CD4-positive, alpha-beta T cell treated with Interleukin-21 for 1 hour (primary cell): ENCODE measurements at regions not wholly inside any gene's neighbourhood (a gene's known extent, or its start where the extent isn't known, plus 50 kb on each side); places are given as distances from the start of the nearest gene placed in this dataset.

Source experiments
- DNase-seq: peaks from one replicate; pipeline ENCODE4 v3.0.0-alpha.2; 2020

DNA sequence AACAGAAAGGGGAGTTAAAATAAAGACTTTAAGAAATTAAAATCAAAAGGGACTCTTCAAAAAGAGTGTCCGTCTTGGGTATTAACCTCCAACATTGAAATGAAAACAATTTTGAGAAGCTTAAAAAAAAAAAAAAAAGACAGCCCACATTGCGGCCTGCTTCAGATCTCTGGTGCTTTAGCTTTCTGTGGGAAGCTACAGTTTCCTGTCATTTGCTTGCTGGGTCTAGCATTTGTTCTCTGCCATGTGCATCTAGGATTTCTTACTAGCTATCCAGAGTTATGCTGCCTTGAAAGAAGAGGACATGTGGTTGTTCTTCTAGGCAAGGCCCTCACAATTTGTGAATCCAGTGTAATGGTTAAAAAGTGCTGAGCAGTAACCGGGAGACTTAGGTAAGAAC lies 375.3 kb downstream of the SLC4A3 start:
- no peak for DNase-seq

DNA sequence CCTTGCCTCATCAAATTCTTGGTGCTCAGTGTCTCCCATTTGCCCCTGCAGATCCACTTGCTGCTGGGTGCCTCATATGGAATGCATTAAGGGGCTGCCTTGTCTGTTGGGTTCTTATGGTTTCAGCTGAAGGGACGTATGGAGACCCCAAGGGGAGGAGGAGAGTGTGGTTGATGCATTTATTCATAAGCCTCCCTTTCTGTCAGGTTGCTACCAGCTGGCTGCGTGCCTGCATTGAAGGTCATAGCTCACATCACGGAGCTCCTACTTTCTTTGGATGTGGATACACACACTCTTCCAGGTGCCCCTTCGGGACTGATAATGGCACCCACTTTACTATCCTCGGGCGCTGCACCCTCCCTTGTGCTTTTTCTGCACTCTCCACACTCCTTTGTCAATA lies 377.9 kb downstream of the SLC4A3 start:
- DNase-seq = no peak

DNA sequence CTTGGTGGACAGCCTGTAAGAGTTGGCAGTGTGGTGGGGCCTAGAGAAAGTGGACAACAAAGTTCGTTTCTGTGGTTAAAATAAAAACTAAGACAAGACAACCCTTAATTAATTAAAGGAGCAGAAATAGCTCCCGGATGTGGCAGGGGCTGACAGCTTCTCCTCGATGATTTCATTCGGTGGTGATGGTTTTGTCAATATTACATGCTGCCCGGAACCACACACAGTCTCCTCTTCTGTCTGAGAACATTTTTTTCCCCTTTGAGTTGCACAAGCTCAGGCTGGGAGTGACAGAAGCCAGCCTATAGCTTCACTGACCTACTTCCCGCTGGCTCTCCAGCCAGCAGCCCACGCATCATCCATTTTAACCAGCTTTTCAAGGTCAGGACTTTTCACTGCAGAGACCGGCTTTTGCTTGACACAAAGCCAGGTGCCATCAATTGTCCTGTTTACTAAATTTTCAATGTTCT lies 378.8 kb downstream of the SLC4A3 start:
- no peak for DNase-seq

DNA sequence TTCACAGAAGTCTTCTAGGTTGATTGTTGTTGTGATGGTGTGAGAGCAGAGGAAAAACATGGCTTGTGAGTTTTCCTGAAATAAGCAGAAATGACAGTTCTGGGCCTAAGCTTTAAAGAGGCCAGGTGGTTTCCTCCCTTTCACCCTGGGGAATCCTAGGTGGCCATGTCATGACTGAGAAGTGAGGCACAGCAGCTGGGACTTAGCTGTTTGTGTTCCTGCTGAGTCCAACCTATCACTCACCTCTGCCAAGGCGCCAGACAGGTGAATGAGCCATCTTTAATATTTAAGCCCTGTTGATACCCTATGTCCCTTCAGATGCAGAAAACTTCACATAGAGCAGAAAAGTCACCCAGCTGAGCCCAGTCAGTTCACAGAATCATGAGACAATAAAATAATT lies 384.4 kb downstream of the SLC4A3 start:
- DNase-seq = no peak

DNA sequence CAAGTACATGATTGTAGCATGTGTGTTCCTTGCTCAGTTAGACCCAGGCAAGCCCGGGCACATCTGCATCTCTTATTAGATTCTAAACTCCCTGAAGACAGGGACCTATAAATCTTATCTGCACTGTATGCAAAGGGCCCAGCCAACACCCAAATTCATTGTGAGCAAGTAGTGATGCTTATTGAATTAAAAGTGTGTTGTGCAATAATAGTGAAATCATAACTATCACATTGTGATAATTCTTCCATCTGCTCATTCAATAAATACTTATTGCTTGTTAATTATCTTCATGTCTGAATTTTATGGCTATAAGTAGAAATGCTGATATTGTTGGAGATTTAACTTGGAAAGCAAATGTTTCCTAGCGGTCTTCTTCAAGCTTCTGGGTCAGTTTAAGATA lies 387.5 kb downstream of the SLC4A3 start:
- DNase-seq = no peak

DNA sequence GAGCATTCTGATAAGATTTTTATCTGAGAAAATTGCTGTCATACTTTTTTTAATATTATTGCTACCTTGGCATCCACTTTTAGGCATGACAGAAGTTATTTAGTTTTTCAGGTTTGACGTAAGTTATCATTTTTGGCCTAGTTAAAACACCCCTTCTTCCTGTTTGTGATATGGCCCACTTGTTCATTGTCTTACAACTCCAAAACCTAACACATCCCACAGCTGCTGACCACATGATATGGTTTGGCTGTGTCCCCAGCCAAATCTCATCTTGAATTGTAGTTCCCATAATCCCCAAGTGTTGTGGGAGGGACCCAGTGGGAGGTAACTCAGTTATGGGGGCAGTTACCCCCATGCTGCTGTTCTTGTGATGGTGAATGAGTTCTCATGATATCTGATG lies 388.1 kb downstream of the SLC4A3 start:
- DNase-seq = no peak

DNA sequence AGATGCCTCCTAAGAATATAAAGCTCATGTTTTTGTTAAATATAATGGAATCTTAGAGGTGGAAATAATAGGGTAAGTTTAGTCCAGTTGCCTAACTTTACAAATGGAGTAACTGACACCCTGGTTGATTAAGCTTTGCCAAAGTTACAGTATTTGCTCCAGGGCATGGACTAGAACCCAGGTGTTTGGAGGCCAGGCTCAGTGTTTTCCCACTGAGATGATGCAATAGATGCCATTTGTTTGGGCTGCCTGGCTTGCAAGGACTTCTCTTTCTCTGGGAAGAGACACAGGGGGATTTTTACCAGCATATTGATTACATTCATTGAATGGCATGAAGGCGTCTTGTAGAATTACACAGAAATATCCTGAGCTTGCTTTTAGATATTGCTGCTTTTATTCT lies 397.8 kb downstream of the SLC4A3 start:
- no peak for DNase-seq

DNA sequence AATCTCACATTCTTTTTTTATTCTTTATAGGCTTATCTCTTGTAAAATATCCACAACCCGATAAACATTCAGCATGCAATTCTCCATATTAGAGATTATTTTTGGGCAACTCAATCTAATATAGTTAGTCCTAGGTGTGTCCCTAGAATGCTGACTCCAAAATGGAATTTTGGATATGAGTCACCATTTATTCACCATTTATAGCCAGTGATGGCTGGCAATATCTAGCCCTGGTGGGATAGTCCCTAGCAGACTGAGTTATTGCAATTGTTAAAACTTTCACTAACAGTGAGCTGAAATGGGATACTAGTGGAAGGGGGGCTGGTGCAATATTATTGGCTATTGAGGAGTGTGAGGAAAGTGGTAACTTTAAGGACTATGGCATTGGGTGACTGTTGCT lies 401.6 kb downstream of the SLC4A3 start:
- no peak for DNase-seq

DNA sequence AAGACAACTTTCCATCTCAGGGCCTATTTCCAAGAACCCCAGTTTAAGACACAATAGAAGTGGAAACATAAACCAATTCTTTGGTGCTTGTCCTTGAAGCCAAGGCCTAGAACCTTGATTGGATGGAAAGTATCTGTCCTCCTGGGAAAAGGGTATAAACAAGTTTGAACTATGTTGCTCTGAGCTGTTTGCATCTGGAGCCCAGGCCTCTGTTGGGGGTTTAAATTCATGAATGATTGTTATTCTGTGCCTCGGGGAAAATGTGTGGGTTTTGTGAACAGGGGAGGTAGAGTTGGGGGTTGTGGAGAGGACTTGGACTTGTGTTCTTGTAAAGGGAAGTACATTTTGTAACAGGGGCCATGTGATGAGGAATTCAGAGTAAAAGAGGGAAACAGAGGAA lies 406.1 kb downstream of the SLC4A3 start:
- DNase-seq = no peak

DNA sequence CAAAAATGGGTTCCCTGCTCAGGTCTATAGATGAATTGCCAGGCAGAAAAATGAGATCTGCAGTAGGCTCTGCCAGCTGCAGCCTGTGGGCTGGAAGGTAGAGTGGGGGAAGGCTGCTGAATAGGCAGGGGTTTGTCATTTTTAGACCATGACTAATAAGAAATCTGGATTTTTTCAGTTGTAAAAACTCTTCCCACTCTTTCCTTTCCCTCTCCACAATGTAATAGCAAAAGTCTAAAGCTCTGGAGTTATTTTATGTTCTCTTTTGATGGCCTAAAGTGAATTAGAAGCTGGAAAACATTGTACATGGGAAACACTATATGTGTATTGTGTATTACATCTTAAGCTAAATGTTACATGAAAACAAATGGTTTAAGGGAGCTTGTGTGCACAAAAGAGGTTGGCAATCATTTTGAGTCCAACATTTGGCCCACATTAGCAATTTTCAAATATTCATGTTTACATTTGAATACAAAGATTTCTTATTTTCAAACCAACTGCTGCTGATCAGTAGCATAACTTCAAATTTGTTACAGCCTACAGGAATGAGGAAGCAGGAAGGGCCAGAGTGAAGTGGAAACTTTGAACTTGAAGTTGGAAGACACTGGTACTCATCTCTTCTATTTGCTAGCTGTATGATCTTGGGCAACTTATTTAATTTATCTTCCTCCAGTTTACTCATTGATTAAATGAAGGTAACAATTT lies 407.1 kb downstream of the SLC4A3 start:
- no peak for DNase-seq

DNA sequence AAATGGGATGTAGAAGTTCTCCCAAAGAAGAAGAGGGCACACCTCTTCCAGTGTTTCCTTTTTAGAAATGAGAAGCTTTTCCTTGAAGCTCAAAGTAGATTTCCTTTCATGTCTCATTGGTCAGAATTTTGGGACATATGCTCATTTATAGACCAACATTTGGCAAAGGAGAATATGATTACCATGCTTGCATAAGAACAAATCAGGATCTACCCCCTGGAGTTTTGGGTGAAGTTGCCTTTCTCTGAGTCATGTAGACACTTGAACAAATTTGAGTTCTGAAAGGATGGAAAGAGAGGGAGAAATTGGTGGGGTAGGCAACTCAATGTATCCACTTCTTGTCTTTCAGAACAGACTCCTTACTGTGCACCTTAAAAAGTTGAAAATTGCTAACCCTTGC lies 409.0 kb downstream of the SLC4A3 start:
- no peak for DNase-seq

DNA sequence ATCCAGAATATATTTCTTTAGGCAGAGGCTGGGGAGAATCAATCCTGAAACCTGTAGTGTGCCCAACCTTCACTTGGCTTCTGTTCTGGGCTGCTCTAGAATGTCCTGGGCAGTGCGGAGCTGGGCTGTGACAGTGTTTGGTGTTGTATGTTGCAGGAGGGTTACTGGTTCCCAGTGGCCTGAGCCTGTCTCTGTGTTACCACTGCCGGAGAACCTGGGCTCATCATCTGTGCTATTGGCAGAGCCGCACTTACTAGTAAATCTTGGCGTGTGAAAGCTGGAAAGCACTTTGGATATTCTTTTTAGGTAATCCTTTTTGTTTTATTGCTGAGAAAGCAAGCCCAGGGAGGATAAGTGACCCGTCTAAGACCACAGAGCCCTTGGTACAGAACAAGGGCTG lies 412.9 kb downstream of the SLC4A3 start:
- DNase-seq = no peak

DNA sequence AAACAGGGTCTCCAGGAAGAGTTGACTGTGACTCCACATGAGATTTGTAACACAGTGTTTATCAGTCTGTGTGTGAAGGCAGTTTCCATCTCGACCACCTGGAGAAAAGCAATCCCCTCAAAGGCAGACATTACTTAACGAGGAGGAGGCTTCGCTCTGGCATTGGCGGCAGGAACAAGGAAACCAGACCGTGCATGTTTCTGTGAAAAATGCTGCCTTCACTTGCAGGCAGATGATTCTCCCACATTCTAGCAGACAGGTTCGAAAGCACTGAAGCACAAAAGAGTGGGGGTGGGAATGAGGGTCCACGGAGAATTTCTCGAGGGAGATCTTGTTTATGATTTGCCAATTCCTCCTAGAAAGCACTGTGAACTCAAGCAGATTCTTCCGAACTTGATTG lies 414.0 kb downstream of the SLC4A3 start:
- DNase-seq = no peak

DNA sequence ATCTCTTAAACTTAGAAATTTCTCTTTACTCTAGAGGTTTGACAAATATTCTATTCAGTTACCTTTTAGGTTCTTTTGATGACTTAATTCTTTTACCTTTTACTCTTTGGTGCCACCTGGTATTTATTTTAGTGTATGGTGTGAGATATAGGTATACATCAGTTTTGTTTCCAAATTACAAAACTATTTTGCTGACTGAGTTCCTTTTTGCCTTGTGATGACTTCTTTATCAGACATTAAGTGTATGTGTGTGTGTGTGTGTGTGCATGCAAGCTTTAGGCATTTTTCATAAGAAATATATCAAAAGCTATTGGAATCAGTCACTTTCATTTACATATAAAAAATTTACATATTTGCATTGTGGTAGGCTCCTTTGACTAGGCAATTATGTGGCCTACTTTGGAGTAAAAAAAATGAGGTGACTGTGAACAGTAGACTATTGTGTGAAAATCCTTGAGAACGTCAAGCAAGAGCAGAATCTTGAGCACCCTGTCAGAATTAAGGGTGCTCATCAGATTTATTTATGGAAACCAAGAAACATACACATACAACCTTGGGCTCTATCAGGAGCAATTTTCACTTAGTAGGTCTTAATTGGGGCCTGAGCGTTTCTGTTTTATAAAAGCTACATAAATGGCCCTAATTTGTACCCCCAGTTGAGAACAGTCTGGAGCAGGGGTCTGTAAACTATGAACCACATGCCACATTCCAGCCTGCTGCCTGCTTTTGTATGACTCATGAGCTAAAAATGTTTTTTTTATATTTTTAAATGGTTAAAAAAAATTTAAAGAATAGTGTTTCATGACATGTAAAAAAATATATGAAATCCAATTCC lies 415.9 kb downstream of the SLC4A3 start:
- no peak for DNase-seq

DNA sequence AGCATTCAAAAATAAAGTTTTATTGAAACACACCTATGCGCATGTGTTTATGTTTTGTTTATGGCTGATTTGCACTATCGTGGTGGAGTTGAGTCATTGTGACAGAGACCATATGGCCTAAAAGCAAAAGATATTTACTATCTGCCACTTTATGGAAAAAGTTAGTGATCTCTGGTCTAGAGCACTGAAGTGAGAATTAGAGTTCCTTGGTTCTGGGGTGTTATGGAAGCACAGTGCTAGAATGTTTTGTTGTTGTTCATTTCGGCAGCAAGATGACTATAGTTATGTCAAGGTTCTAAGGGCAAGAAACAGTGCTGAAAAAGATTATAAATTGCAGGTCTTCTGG lies 416.5 kb downstream of the SLC4A3 start:
- no peak for DNase-seq

DNA sequence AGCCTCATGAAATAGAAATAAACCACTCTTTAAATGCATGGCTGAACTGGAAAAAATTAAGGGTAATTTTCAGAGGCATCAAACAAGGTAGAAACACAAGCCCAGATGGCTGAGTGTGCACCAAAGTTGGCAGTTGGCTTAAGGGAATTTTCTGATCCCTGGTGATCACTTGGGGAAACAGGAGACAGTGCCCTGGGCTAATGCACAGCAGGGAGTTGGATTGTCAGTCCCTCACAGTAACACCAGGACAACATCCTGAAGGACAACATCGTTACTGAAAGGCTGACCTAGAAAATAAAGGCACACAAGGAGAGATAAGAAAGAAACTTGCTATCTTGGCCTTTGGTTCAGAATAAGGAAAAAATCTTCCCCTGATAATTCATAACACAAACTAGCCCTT lies 417.0 kb downstream of the SLC4A3 start:
- no peak for DNase-seq

DNA sequence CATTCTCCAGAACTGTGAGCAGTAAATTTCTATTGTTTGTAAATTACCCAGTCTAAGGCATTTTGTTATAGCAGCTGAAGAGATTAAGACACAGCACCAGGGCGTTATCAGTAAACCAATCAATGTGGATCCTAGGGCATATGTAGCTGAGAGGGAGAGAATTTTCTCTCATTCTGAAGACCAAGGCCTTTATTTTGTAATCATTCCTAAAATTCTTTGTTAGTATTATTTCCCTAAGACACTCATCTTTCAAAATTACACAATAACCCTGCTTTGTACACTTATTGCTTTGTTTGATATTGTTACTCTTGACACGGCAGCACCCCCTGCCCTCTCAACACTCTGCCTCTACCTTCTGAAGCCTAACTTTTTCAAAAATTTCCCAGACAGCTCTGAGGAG lies 419.1 kb downstream of the SLC4A3 start:
- no peak for DNase-seq

DNA sequence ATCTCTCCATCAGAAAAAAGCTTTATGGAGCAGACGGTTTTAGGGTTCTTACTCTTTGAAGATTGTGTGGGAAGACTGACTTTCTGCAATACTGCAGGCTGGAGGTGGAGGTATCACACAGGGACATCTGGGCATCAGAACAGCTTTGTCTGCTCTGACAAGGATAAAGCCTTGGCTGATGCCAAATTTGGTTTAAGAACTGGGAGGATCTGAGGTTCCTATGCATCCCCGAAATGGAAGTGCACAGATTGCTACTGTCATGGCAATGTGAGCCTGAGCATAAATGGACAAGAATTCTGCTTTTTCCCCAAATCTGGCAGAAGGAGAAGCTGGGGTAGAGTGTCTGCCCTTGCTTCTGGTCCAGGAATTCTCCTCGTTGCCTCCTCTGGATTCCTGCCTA lies 424.3 kb downstream of the SLC4A3 start:
- DNase-seq = no peak

DNA sequence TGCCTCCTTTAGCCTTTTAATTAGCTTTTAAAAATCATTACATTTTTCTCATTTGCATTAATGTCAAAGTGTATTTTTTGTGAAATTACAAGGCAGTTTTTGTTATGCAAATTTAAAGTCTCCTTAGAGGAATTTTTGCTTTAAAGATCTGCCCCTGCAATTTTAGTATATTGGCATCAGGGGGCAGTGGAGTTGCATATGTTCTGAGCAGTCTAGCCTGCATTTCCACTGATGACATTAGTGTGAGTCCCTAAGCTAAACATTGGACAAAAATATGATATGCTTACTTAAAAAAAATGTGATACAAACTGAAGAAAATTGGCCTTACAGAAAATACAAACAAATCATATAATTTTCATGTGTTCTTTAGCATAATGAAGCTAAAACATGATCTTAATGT lies 426.5 kb downstream of the SLC4A3 start:
- no peak for DNase-seq

DNA sequence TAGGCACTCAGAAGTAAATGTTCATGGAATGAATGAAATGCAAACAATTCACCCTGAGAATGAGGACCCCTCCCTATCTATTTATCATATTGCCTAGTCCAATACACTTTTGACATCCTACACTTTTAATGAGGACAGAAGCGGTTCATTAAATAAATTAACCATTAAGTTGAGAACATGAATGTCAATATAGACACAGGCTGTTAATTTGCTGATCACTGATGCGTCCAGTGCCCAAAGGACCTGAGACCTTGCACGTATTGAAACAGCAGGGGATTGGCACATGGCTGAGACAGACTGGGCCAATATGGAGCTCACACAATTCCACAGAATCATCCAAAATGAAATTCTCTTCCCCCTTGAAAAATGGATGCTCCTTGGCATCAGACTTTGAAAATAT lies 430.0 kb downstream of the SLC4A3 start:
- DNase-seq = no peak

DNA sequence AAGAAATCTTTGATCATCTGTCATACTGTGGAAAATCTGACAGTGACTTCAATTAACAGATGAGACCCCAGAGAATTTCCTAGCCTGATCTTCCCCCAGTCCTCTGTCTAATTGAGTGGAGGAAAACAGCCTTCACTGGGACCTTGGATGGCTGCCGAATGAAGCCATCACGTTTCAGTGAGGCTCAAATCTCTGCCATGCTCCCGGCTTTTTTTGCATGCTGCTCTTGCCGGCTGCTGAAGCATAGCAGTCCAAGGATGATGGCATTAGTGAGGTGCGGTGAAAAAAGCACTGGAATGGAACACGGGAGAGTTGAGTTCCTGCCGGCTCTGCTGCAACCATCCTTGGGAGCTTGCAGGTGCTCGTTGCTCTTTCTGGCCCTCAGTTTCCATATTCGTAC lies 430.5 kb downstream of the SLC4A3 start:
- no peak for DNase-seq

DNA sequence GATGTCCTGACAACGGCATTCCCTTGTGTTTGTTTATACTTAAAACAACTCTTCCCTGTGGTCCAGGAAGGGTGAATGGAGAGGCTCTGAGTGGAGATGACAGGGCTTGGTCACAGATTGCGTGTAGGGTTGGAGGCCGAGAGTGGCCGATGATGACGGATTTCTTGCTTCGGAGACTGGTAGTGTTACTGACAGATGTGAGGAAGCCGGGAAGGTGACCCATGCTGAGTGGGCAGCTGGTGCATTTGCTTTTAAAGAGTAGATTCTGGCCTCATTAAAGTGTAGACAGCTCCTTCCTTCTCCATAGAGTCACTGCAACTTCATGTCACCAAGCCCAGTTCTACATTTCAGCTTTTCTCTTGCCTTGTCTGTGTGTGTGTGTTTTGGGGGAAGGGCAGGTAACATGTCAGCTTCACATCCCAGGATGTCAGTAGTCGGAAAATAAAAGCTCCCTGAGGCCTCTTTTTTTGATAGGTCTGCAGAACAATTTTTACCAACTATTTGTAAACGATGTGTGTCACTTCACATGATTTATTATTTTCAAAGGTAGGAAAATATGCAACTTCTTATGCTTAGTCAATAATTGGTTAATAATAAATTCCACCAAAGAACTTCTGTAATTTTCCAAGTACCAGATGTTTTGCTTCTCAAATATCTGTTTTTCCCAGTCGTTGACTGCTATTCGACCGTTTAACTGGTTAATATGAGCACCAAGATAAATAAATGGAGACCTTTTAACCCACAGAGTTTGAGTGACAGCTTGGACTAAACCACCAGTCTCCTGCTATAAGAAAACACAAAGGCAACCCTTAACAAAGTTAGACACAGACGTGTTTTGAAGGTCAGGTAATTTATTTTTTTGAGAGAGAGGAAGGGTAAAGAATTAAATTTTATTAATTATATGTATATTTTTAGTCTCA lies 436.9 kb downstream of the SLC4A3 start:
- no peak for DNase-seq

DNA sequence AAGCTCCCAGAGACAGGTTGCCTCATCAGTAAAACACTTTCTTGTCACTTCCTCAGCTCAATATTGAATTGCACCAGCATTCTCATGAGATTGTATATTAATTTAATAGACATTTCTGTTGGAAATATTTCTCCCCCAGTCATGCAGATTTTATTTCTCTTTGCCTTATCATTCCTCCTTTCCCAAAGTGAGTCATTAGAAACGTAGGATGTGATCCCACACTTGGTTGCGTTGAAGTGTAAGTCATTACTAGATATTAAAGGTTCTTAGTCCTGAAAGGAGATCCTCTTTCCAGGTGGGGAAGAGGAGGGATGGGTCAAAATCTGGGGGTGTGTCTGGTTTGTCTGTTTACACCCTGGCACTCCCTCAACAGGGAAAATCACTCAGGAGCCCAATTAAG lies 438.2 kb downstream of the SLC4A3 start:
- DNase-seq = no peak

DNA sequence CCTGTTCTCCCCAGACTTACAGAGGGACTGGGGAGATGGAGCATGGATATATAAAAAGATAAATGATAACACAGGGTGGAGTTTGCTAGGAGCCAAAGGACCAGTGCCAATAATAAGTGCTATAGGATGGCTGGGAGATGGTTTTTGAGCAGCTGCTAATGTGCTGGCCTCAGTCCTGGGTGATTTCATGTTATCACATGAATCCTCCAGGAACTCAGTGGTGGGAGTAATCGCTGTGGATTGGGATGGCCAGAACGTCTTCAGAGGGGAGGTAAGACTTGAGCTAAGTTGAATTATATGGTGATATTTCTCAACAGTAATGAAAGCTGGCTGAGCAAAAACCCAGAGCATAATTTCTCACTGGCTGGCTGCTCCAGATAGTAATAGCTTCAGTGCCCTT lies 441.4 kb downstream of the SLC4A3 start:
- no peak for DNase-seq
